ENCODE measurements at regions not wholly inside any gene's neighbourhood (a gene's known extent, or its start where the extent isn't known, plus 50 kb on each side); places are given as distances from the start of the nearest gene placed in this dataset.
"Not testable (repeated sequence)": the region's sequence is repeated elsewhere in the genome, so short reads cannot be mapped to it uniquely, and the experiment has no call there.

GRCh38 chr6:67102743-67103142 is 1395.7 kb upstream of the EYS start:
- no peak for DNase-seq

- not testable (repeated sequence) for DNase-seq
Observed at GRCh38 chr6:67095618-67096226, 1388.7 kb upstream of the EYS start.

GRCh38 chr6:67094431-67094946 is 1387.5 kb upstream of the EYS start:
- no peak for DNase-seq

GRCh38 chr6:67073938-67074337 is 1366.9 kb upstream of the EYS start:
- no peak for DNase-seq

- no peak for DNase-seq
Observed at GRCh38 chr6:67068781-67069180, 1361.8 kb upstream of the EYS start.

- DNase-seq = no peak
Observed at GRCh38 chr6:67064323-67064722, 1357.3 kb upstream of the EYS start.

GRCh38 chr6:67047996-67048395 is 1341.0 kb upstream of the EYS start:
- no peak for DNase-seq

- no peak for DNase-seq
Observed at GRCh38 chr6:67045076-67045475, 1338.0 kb upstream of the EYS start.

GRCh38 chr6:67031451-67031850 is 1324.4 kb upstream of the EYS start:
- DNase-seq = no peak

GRCh38 chr6:67030861-67031260 is 1323.8 kb upstream of the EYS start:
- DNase-seq = no peak

- DNase-seq = no peak
Observed at GRCh38 chr6:67016921-67017460, 1310.0 kb upstream of the EYS start.

- DNase-seq = no peak
Observed at GRCh38 chr6:67011441-67011840, 1304.4 kb upstream of the EYS start.

GRCh38 chr6:67009818-67010217 is 1302.8 kb upstream of the EYS start:
- no peak for DNase-seq

GRCh38 chr6:67003844-67004243 is 1296.8 kb upstream of the EYS start:
- DNase-seq = no peak

- DNase-seq = no peak
Observed at GRCh38 chr6:67000121-67000520, 1293.1 kb upstream of the EYS start.

- not testable (repeated sequence) for DNase-seq
Observed at GRCh38 chr6:66997579-66997978, 1290.6 kb upstream of the EYS start.

- DNase-seq = no peak
Observed at GRCh38 chr6:66995669-66996068, 1288.6 kb upstream of the EYS start.

GRCh38 chr6:66993708-66994107 is 1286.7 kb upstream of the EYS start:
- DNase-seq = not testable (repeated sequence)

- DNase-seq = no peak
Observed at GRCh38 chr6:66993272-66993671, 1286.2 kb upstream of the EYS start.

GRCh38 chr6:66992660-66993059 is 1285.6 kb upstream of the EYS start:
- DNase-seq = no peak

- no peak for DNase-seq
Observed at GRCh38 chr6:66986940-66987339, 1279.9 kb upstream of the EYS start.

- DNase-seq = no peak
Observed at GRCh38 chr6:66985816-66986215, 1278.8 kb upstream of the EYS start.

- DNase-seq = no peak
Observed at GRCh38 chr6:66970373-66970772, 1263.3 kb upstream of the EYS start.

- DNase-seq = no peak
Observed at GRCh38 chr6:66965227-66965626, 1258.2 kb upstream of the EYS start.
